ENCODE measurements at regions not wholly inside any gene's neighbourhood (a gene's known extent, or its start where the extent isn't known, plus 50 kb on each side); places are given as distances from the start of the nearest gene placed in this dataset.

DNA sequence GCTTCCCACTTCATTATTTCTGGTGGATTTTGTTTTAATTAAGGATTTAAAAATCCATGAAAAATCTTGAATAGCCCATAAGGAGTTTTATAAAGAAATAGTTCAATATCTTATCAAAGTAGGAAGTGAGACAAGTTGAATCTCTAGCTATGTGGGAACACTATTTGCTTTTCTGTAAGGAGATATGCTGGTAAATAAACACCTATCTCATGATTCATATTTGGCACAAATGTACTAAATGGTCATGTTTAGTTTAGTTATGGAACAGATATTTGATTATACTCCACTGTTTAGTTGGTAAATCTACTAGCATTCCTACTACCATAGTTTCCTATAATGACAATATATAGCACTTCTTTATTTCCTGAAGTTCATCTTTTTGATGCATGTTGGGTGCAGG is 239.9 kb upstream of the CEP162 start:
- POLR2A ChIA-PET: no interaction called here
- CTCF ChIA-PET: no interaction called here
- TF ChIP-seq, protein P1, sequence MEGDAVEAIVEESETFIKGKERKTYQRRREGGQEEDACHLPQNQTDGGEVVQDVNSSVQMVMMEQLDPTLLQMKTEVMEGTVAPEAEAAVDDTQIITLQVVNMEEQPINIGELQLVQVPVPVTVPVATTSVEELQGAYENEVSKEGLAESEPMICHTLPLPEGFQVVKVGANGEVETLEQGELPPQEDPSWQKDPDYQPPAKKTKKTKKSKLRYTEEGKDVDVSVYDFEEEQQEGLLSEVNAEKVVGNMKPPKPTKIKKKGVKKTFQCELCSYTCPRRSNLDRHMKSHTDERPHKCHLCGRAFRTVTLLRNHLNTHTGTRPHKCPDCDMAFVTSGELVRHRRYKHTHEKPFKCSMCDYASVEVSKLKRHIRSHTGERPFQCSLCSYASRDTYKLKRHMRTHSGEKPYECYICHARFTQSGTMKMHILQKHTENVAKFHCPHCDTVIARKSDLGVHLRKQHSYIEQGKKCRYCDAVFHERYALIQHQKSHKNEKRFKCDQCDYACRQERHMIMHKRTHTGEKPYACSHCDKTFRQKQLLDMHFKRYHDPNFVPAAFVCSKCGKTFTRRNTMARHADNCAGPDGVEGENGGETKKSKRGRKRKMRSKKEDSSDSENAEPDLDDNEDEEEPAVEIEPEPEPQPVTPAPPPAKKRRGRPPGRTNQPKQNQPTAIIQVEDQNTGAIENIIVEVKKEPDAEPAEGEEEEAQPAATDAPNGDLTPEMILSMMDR (IDR thresholded peaks at IDR 0.05; ENCODE audit: insufficient read depth, low read length, missing control alignments): no peak

DNA sequence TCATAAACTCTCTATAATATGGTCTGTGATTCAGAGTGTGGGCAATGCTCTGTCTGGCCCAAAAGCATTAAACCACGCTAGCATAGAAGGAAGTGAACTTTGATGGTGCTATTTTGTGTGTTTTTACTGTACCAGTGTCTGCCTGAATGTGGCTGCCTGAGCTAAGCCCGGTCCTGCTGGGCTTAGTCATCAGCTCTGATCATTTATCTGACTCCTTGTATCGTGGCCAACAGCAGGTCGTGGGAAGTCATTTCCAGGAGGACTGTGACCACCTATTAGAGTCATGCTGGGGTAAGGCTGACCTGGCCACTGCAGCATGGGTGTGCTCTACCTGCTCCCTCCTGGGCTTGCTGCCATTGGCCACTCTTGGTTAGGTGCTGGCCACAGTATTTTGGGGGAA is 239.1 kb upstream of the CEP162 start:
- no peak overlapping the region for H3K4me3 ChIP-seq (ENCODE audit: low read depth, low read length)
- POLR2A ChIA-PET: no interaction called here
- DNase-seq (ENCODE audit: low read depth, low spot score): peak; percentile 33
- TF ChIP-seq, protein P1 (IDR thresholded peaks at IDR 0.05; ENCODE audit: insufficient read depth, low read length, missing control alignments): no peak
- CTCF ChIA-PET: no interaction called here

More for the DNA sequence above, 239.9 kb upstream of the CEP162 start:
- no peak for DNase-seq (ENCODE audit: low read depth, low spot score)
- H3K4me3 ChIP-seq (ENCODE audit: low read depth, low read length): no peak overlapping the region

DNA sequence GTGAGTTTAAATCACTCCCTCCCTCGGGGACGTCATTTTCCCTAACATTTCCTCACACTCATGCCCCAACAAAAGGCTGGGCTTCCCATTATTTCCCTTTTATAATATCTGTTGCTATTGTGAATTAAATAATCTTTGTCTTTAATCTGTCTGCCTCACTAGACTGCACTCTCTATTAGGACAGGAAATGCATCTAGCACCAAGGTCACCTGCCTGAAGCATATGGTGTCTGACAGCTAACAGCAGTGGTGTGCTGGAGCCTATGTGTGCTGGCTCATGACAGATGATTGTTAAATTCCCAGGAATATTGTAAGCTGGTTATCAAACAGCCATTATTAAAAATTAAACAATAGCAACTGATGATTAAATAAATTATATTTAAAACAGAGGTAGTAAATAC is 237.0 kb upstream of the CEP162 start:
- no peak overlapping the region for H3K4me3 ChIP-seq (ENCODE audit: low read depth, low read length)
- no peak for DNase-seq (ENCODE audit: low read depth, low spot score)
- CTCF ChIA-PET: no interaction called here
- POLR2A ChIA-PET: no interaction called here
- TF ChIP-seq, protein P1 (IDR thresholded peaks at IDR 0.05; ENCODE audit: insufficient read depth, low read length, missing control alignments): no peak

DNA sequence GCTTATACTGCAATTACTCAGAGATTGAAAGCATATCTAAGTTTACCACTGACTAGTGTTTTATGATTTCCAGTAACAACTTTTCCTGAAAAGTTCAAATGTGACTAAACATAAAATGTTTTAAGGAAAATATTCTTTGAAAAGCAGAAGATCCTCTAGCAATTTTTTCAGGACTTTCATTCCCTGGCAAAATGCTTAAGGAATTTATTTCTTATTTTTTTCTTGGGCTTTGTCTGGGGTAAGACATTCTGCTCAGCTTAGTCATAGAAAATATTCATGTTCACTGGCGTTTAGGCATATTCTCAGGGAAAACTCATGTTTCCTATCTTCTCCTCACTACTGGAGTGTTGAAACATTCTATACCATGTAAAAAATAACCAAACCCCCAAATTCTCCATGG is 235.3 kb upstream of the CEP162 start:
- peak; percentile 53 for DNase-seq (ENCODE audit: low read depth, low spot score)
- ChIA-PET POLR2A (no interaction called here), CTCF (interaction anchor here (1.6 kb wide), 1 partner anchor 300 kb away, joined by 7 read pairs; no protein-coding TSS in a partner anchor)

DNA sequence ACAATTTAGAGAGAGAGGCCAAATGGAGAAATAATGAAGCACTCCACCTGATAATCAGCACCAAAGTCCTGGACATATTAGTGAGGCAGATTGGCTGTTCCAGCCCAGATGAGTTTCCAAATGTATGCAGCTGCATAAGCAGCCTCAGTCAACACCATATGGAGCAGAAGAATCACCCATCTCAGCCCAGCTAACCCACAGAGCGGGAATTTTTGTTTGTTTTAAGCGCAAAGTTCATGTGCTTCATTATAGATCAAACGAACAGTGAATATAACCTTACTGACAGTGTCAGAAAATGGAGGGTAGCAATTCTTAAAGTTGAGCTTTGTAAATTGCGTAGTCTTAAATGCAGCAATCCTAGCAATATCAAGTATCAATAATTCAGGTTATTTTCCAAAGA is 234.0 kb upstream of the CEP162 start:
- TF ChIP-seq, protein P1 (IDR thresholded peaks at IDR 0.05; ENCODE audit: insufficient read depth, low read length, missing control alignments): no peak
- no peak overlapping the region for H3K4me3 ChIP-seq (ENCODE audit: low read depth, low read length)
- ChIA-PET CTCF (no interaction called here), POLR2A (no interaction called here)
- DNase-seq (ENCODE audit: low read depth, low spot score): no peak

More for the DNA sequence above, 235.3 kb upstream of the CEP162 start:
- TF ChIP-seq, protein P1 (IDR thresholded peaks at IDR 0.05; ENCODE audit: insufficient read depth, low read length, missing control alignments): no peak
- no peak overlapping the region for H3K4me3 ChIP-seq (ENCODE audit: low read depth, low read length)

DNA sequence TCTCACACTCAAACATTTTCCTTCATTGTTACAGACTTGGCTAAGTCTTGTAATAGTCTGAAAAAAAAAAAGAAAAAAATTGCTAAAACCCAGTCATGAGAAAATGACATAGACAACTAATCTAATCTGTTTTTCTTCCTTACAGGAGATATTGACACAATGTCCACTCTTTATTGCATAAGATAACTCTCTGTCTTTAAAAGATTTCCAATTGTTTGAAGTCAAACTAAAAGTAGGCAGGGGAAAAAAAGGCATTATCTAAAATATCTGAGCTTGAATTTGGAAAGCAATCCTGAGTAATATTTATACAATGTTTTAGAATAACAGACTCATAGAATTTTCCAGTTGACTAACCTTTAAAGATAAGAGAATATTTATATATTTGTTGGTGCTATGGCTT is 233.0 kb upstream of the CEP162 start:
- ChIA-PET POLR2A (no interaction called here), CTCF (interaction anchor here (0.8 kb wide), 1 partner anchor 8 kb away, joined by 4 read pairs; no protein-coding TSS in a partner anchor)
- no peak overlapping the region for H3K4me3 ChIP-seq (ENCODE audit: low read depth, low read length)
- no peak for DNase-seq (ENCODE audit: low read depth, low spot score)
- TF ChIP-seq, protein P1 (IDR thresholded peaks at IDR 0.05; ENCODE audit: insufficient read depth, low read length, missing control alignments): no peak

All from AG04449 (cell line).